Activated naive CD4-positive, alpha-beta T cell treated with anti-CD3 and anti-CD28 coated beads for 36 hours (primary cell): ENCODE measurements at regions not wholly inside any gene's neighbourhood (a gene's known extent, or its start where the extent isn't known, plus 50 kb on each side); places are given as distances from the start of the nearest gene placed in this dataset.

Experiments
- CTCF ChIA-PET: fragments of 350-600 bp; sonication (Branson Sonifier 250); formaldehyde crosslinking; loops from one replicate; lab custom pipeline; 2021; ENCODE audit warnings: antibody characterized with exemption; lab: Charles Lee
- DNase-seq: peaks from one replicate; pipeline ENCODE4 v3.0.0-alpha.2; 2020
- H3K27ac Mint-ChIP-seq: one replicate; pipeline ENCODE4 v1.8.0; 2021; ENCODE audit warnings: mild to moderate bottlenecking, mixed read lengths
- H3K27me3 Mint-ChIP-seq: one replicate; pipeline ENCODE4 v1.8.0; 2021; ENCODE audit warnings: low read depth, mixed read lengths
- H3K36me3 Mint-ChIP-seq: one replicate; pipeline ENCODE4 v1.8.0; 2021; ENCODE audit warnings: low read depth, mixed read lengths
- H3K4me1 Mint-ChIP-seq: one replicate; pipeline ENCODE4 v1.8.0; 2021; ENCODE audit warnings: low read depth, mixed read lengths
- H3K4me3 Mint-ChIP-seq: one replicate; pipeline ENCODE4 v1.8.0; 2021; ENCODE audit warnings: mild to moderate bottlenecking, moderate library complexity, mixed read lengths
- H3K9me3 Mint-ChIP-seq: one replicate; pipeline ENCODE4 v1.8.0; 2021; ENCODE audit warnings: mixed read lengths
- intact Hi-C: fragments of 100-400 bp; cut with micrococcal nuclease; formaldehyde crosslinking; loops from one replicate; pipeline ENCODE4 v1.15.1; 2023

DNA sequence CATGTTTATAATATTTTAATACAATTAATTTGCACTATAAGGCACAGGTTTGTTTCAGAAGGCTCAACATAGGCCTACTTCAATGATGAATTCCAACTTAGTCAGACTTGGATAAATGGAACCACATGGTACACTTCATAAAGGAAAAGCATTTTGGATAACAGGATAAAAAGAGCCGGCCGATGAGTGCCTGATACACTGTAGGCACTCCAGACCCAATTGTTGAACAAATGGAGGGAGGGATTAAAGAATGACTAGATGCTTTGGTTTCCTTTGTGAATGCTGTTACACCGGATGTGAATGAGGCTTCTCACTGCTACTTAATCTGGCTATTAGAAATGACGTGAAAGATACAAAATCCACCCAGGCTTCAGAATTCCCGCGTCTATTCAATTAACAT is 104.1 kb upstream of the KCTD1 start:
- no peak overlapping the region for H3K4me3 Mint-ChIP-seq
- CTCF ChIA-PET, result interaction anchor here (0.7 to 0.9 kb wide), 2 partner anchors 247 to 1491 kb away, joined by 3 read pairs; no protein-coding TSS in a partner anchor
- intact Hi-C loops, result no loop called here
- no peak overlapping the region for H3K27ac Mint-ChIP-seq
- peaks cover 8% of the 10 kb centered on the region for H3K4me1 Mint-ChIP-seq
- peaks cover 44% of the 10 kb centered on the region for H3K27me3 Mint-ChIP-seq
- no peak for DNase-seq
- H3K36me3 Mint-ChIP-seq, result no peaks in the 10 kb centered on the region
- no peaks in the 10 kb centered on the region for H3K9me3 Mint-ChIP-seq

DNA sequence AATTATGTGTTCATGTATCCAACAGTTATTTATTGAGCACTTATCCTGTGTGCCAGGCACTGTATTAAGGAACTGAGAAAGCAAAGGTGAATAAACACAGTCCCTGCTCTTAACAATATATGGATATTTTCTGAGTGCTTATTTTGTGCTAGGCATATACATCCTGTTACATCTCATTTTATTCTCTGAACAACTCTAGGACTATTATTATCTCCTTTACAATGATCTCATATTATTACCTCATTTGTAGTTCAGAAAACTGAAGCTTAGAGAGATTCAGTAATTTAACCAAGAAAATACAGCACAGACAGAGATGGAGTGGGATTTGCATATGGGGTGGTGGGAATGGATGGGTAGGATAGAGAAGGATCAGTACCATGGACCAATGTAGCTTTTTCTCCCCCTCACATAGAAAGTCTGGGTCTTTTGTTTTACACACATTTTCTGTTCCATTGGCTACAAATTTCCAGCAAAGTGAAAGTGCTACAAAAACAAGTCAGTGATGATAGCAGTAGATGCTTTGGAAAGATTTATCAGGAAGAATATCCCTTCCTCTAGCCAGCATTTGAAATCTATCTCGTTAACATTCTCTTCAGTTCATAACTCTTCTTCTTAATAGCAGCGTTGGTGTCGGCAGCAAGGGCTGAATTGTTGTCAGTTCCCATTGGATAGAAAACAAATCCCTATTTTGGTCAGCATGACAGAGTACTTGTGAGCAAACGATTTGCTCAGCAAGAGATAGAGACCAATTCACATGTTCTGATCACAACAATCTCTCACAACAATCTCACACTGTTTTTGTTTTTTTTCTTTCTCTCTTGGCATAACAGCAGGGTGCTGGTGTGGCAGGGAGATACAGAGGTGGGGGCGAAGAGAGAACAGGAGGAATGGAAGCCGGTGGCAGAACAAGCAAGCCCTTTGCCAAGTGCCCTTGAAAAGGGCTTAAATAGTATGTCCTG is 102.2 kb upstream of the KCTD1 start:
- Mint-ChIP-seq H3K36me3 (no peaks in the 10 kb centered on the region), H3K4me1 (peaks cover 4% of the 10 kb centered on the region), H3K27ac (no peak overlapping the region), H3K27me3 (peaks cover 36% of the 10 kb centered on the region), H3K4me3 (no peak overlapping the region), H3K9me3 (no peaks in the 10 kb centered on the region)
- CTCF ChIA-PET, result no interaction called here
- DNase-seq, result no peak
- intact Hi-C loops, result no loop called here

DNA sequence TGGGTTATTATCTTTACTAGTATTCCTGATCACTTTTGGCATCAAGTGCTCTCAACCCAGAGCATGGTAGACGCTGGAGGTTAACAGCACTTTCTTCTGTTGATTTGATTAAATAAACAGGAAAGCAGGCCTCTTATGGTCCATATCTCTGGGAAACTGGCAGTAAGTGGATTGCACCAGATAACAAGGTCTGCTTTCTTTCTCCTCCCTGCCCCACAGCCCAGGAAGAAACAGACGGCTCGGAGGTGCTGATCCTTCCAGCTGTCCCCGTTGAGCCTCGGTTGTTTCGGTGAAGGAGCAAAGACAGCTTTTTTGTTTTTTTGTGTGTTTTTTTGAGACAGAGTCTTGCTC is 100.8 kb upstream of the KCTD1 start:
- DNase-seq, result no peak
- Mint-ChIP-seq H3K27ac (no peak overlapping the region), H3K4me3 (no peak overlapping the region), H3K4me1 (no peaks in the 10 kb centered on the region), H3K27me3 (peaks cover 24% of the 10 kb centered on the region), H3K9me3 (no peaks in the 10 kb centered on the region), H3K36me3 (no peaks in the 10 kb centered on the region)
- CTCF ChIA-PET, result interaction anchor here (0.5 to 1.1 kb wide), 6 partner anchors 15 to 1152 kb away, joined by 3 to 6 read pairs (median 3); no protein-coding TSS in a partner anchor
- intact Hi-C loops, result loop anchor here (1.0 to 5.0 kb wide), 7 partner anchors 28 to 728 kb away; partner anchors contain the start of gene KCTD1

GRCh38 chr18:26648509-26649192 is 100.3 kb upstream of the KCTD1 start:
- CTCF ChIA-PET, result interaction anchor here (0.5 to 1.1 kb wide), 3 partner anchors 40 to 475 kb away, joined by 3 to 6 read pairs (median 3); no protein-coding TSS in a partner anchor
- intact Hi-C loops, result loop anchor here (1.0 to 5.0 kb wide), 7 partner anchors 27 to 728 kb away; partner anchors contain the start of gene KCTD1
- H3K4me3 Mint-ChIP-seq, result no peak overlapping the region
- no peaks in the 10 kb centered on the region for H3K36me3 Mint-ChIP-seq
- H3K4me1 Mint-ChIP-seq, result no peaks in the 10 kb centered on the region
- H3K9me3 Mint-ChIP-seq, result no peaks in the 10 kb centered on the region
- no peak overlapping the region for H3K27ac Mint-ChIP-seq
- peaks cover 20% of the 10 kb centered on the region for H3K27me3 Mint-ChIP-seq
- no peak for DNase-seq

GRCh38 chr18:26646901-26647300 is 98.5 kb upstream of the KCTD1 start:
- Mint-ChIP-seq H3K9me3 (no peaks in the 10 kb centered on the region), H3K4me3 (no peak overlapping the region), H3K27me3 (peaks cover 18% of the 10 kb centered on the region), H3K36me3 (no peaks in the 10 kb centered on the region), H3K27ac (no peak overlapping the region), H3K4me1 (no peaks in the 10 kb centered on the region)
- CTCF ChIA-PET, result interaction anchor here (0.6 to 0.8 kb wide), 4 partner anchors 26 to 754 kb away, joined by 3 to 4 read pairs (median 3); no protein-coding TSS in a partner anchor
- no peak for DNase-seq
- intact Hi-C loops, result loop anchor here (5.0 kb wide), 1 partner anchor 545 kb away; no protein-coding TSS in a partner anchor

- no peaks in the 10 kb centered on the region for H3K9me3 Mint-ChIP-seq
- DNase-seq, result no peak
These were observed 94.3 kb upstream of the KCTD1 start for GRCh38 chr18:26642440-26643348.

DNA sequence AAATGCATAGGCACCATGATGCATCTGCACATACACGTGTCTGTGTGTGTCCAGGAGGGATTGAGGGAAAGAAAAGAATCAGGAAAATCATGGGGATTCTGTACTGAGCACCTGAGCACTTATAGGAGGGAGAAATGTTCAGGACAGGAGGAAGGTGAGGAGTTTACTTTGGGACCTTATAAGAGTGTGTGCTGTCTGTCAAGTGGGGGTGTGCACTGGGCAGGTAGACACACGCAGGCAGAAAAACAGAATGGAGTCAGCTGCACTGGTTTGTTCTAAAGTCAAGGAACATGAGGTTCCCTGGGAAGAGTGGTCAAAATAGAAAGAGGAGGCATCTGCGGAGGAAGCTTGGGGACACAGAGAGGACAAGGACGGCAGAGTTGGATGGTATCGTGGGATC is 92.2 kb upstream of the KCTD1 start:
- no peak for DNase-seq
- Mint-ChIP-seq H3K9me3 (no peaks in the 10 kb centered on the region), H3K4me3 (no peak overlapping the region), H3K27ac (no peak overlapping the region), H3K27me3 (peaks cover 8% of the 10 kb centered on the region), H3K36me3 (no peaks in the 10 kb centered on the region), H3K4me1 (no peaks in the 10 kb centered on the region)
- intact Hi-C loops, result no loop called here
- CTCF ChIA-PET, result interaction anchor here (1.2 kb wide), 1 partner anchor 13 kb away, joined by 3 read pairs; no protein-coding TSS in a partner anchor

More at GRCh38 chr18:26642440-26643348, 94.3 kb upstream of the KCTD1 start:
- Mint-ChIP-seq H3K4me1 (no peaks in the 10 kb centered on the region), H3K27me3 (peaks cover 9% of the 10 kb centered on the region), H3K27ac (no peak overlapping the region), H3K4me3 (no peak overlapping the region), H3K36me3 (no peaks in the 10 kb centered on the region)
- intact Hi-C loops, result no loop called here
- CTCF ChIA-PET, result no interaction called here

DNA sequence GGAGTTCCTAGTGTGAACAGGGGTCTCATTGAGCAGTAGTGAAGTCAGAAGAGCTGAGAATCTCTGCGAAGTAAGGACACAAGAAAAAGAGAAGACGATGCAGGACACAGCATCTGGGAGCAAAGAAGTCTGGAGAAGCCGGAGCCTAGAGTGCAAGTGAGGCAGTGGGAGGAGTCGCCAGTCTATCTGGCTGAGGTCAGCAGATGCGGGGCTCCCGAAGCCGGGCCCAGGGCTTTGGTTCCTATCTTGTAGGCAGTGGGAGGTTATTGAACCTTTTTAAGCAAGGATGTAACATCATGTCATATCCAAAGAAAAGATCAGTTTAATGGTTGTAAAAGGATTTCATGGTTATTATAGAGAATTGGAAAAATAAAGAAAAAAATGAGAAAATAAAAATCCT is 90.8 kb upstream of the KCTD1 start:
- DNase-seq, result no peak
- no peaks in the 10 kb centered on the region for H3K36me3 Mint-ChIP-seq
- H3K27me3 Mint-ChIP-seq, result peaks cover 7% of the 10 kb centered on the region
- no peak overlapping the region for H3K4me3 Mint-ChIP-seq
- H3K27ac Mint-ChIP-seq, result no peak overlapping the region
- intact Hi-C loops, result no loop called here
- no peaks in the 10 kb centered on the region for H3K4me1 Mint-ChIP-seq
- no peaks in the 10 kb centered on the region for H3K9me3 Mint-ChIP-seq
- CTCF ChIA-PET, result no interaction called here

DNA sequence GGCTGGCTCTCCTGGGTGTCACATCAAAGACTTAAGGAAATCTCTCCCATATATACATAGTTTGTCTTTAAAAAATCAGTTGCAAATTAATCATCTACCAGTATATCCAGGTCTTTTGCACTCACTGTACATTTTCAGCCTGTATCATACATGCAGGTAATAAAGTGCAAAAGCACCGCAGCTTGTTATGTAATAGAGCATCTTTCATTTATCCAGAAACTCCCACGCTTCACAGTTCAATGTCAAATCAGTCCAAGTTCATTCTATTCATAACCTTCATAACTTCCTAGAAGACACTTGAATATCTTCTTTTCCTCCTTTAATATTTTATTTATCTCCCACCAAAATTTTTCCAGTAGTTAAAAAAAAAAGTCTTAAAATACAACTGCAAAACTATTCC is 89.6 kb upstream of the KCTD1 start:
- Mint-ChIP-seq H3K4me3 (no peak overlapping the region), H3K9me3 (no peaks in the 10 kb centered on the region), H3K27me3 (peaks cover 3% of the 10 kb centered on the region), H3K36me3 (no peaks in the 10 kb centered on the region), H3K27ac (no peak overlapping the region), H3K4me1 (no peaks in the 10 kb centered on the region)
- intact Hi-C loops, result no loop called here
- CTCF ChIA-PET, result no interaction called here
- no peak for DNase-seq

GRCh38 chr18:26637324-26637723 is 89.0 kb upstream of the KCTD1 start:
- no peaks in the 10 kb centered on the region for H3K9me3 Mint-ChIP-seq
- intact Hi-C loops, result no loop called here
- H3K36me3 Mint-ChIP-seq, result no peaks in the 10 kb centered on the region
- no peaks in the 10 kb centered on the region for H3K4me1 Mint-ChIP-seq
- H3K4me3 Mint-ChIP-seq, result no peak overlapping the region
- peaks cover 3% of the 10 kb centered on the region for H3K27me3 Mint-ChIP-seq
- CTCF ChIA-PET, result no interaction called here
- no peak for DNase-seq
- no peak overlapping the region for H3K27ac Mint-ChIP-seq

GRCh38 chr18:26635466-26635865 is 87.1 kb upstream of the KCTD1 start:
- peaks cover 2% of the 10 kb centered on the region for H3K27me3 Mint-ChIP-seq
- no peaks in the 10 kb centered on the region for H3K36me3 Mint-ChIP-seq
- no peaks in the 10 kb centered on the region for H3K9me3 Mint-ChIP-seq
- H3K27ac Mint-ChIP-seq, result no peak overlapping the region
- no peaks in the 10 kb centered on the region for H3K4me1 Mint-ChIP-seq
- no peak overlapping the region for H3K4me3 Mint-ChIP-seq
- DNase-seq, result no peak
- CTCF ChIA-PET, result no interaction called here
- intact Hi-C loops, result no loop called here
